ENCODE measurements at regions not wholly inside any gene's neighbourhood (a gene's known extent, or its start where the extent isn't known, plus 50 kb on each side); places are given as distances from the start of the nearest gene placed in this dataset.
"Not testable (repeated sequence)": the region's sequence is repeated elsewhere in the genome, so short reads cannot be mapped to it uniquely, and the experiment has no call there.

DNA sequence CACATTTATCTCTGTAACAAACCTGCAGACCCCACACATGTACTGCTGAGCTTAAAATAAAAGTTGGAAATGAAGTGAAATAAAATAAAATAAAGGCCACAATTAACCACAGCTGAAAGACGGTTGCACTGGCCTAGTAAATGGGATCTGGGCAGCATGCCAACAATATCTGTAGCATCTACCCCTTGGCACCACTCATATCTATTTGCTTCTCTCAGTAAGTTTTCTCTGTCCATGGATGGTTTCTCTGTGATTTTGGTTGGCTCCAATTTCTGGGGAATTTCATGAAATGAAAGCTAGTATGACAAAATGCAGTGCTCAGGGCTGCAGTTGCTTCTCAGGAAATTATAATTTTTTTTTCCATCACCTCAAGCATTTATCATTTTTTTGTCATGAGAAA lies 172.0 kb upstream of the IL15 start:
- no peak for DNase-seq

DNA sequence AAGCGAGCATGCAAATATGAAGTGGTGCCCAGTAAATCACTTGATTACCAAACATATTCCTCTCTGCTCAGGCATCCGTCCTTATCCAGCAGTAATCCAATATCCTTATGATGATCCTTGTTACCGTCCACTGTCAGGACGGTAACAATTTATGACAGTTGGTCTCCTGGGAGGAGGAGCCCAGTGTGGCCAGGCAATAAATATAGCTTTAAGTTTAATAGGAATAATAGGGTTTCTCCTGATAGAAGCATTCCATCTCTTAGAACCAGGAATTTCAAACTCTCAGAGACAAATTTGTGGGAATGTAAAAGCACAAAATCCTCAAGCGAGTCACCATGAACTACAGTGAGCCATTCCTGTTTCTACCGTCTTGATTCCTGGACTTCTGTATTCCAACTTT lies 171.2 kb upstream of the IL15 start:
- no peak for DNase-seq

DNA sequence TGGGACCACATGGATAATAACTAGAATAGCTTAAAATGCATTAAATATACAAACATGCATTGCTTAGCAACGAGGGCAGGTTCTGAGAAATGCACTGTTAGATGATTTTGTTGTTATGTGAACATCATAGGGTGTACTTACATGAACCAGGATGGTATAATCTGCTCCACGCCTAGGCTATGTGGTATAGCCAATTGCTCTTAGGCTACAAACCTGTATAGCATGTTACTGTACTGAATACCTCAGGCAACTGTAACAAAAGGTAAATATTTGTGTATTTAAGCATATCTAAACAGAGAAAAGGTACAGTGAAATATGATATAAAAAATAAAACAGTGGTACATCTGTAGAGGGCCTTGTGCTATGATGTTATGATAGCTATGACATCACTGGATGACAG lies 169.2 kb upstream of the IL15 start:
- DNase-seq = no peak

DNA sequence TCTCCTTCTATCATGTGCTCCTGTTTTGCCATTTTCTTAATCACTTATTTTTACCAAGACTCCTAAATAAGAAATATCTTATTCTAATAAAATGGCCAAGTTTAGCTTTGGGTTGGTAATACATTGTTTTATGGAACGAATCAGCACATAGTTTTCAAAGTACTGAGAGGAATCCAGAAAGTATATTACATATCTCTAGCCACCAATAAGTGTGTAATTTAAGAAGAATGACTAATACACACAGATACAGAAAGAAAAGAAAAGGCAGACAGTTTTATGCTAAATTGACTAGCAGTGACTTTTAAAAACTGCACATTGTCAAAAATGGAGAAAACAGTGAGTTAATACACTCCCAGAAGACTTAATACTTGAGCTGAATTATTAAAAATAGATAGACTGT lies 167.0 kb upstream of the IL15 start:
- no peak for DNase-seq

DNA sequence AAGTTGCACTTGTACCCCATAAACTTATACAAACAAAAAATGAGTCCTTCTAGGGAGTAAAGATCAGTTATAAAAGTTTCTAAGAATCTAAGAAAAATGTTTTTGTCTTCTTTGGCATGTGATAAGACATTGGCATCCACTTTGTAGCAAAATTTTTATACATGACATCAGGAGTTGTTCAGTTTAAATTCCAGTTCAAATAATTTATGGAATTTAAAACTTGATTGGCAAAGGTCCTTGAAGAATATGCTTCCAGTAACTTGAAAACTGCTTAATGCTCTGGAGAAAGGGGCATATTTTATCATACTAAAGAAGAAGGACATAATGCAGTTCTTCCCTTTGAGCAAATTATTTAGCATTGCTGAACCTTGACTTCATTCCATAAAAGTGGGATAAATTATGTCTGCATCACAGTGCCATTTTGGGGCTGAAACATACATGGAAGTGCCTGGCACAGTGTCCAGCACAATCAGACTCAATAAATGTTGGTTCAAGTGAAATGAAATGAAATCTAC lies 163.3 kb upstream of the IL15 start:
- no peak for DNase-seq

DNA sequence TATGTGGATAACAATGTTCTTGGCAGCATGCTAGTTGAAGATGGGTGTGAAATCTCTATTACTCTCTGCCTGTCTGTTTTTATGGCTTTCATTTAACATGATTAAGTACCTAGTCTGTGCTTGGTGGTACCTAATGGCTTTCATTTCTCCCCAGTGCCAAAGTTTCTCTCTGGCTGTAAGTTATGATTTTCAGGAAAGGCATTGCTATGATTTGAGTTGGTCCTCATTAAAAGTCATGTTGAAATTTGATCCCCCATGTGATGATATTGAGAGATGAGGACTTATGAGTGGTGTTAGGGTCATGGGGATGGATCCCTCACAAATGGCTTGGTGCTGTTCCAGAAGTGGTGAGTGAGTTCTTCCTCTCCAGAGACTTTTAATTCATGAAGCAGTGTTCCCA lies 162.4 kb upstream of the IL15 start:
- no peak for DNase-seq

DNA sequence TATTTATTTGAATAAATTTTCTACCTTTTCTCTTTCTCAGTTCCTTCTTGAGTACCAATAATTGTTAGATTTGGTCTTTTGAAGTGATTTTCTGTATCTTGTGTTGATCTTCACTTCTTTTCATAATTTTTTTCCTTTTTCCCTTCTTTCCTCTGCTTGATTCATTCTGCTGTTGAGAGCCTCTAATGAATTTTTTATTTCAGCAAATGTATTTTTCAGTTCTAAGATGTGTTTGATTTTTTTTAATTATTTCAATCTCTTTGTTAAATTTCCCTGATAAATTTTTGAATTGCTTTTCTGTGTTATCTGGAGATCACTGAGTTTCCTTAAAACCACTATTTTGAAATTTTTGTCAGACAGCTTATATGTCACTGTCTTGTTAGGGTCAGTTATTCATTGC lies 155.4 kb upstream of the IL15 start:
- DNase-seq = no peak

DNA sequence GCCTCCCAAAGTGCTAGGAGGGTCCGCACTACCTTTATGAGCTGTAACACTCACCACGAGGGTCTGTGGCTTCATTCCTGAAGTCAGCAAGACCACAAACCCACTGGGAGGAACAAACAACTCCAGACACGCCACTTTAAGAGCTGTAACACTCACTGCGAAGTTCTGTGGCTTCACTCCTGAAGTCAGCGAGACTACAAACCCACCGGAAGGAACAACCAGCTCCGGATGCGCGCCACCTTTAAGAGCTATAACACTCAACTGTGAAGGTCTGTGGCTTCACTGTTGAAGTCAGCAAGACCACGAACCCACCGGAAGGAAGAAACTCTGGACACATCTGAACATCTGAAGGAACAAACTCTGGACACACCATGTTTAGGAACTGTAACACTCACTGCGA lies 152.1 kb upstream of the IL15 start:
- not testable (repeated sequence) for DNase-seq

DNA sequence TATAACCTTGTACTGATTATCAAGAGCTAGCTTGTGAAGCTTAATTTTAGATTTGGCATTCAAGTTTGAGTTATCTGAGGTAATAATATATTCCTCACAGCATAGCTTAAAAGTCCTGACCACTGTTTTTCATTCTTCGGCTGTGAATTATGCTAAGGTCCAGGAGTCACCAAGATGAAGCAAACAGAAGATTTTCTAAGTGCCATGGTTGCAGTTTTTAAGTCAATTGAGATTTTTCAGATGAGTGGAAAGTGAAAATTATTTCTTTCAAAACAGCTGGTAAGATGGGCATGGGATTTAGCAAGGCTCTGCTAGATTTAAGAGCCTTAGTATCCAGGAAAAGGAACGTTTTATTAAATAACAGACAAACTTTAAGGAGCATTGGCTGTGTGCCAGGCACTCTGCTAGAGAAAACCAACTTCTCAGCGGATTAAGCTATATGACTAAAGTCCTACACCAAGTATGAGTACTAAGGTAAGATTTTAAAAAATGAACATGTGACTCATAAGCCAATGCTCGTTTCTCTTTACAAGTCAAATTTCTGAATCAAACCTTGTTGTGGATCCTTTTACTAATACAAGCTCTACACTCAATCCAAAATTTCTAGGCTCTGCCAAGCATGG lies 149.9 kb upstream of the IL15 start:
- DNase-seq = no peak

DNA sequence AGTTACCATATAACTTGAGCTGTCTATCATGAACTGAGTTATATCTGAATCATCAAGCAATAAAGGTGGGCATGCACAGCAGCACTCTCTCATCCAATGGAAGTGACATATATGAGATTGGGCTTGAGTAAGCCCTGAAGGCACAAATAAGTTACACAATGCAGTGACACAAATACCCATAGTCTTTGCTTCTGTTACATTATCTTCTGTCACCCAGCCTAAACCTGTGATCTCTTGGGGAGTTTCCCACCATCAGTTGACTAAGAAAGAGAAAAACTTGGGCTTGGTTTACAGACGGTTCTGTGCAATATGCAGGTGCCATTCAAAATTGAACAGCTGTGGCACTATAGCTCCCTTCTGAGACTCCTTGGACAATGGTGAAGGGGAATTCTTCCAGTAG lies 138.8 kb upstream of the IL15 start:
- DNase-seq = no peak

DNA sequence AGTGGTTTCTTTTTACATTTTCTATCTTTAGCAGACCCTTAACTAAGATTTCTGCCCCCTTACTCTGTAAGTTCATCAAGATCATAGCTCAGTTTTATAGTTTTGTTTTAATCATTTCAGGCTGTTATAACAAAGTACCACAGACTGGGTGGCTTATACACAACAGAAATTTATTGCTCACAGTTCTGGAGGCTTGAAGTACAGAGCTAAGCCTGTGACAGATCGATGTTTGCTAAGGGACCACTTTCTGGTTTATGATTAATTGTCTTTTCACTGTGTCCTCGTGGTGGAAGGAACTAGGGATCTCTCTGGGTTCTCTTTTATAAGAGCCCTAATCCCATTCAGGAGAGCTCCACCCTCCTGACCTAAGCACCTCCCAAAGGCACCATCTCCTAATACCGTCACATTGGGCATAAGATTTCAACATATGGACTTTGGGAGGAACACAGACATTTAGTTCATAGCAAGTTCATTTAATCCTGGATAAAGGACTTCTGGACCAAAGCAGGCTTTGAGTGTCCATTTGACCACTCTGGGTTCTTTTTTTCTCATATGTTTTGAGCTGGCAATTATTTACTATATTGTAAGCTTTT lies 137.0 kb upstream of the IL15 start:
- no peak for DNase-seq

DNA sequence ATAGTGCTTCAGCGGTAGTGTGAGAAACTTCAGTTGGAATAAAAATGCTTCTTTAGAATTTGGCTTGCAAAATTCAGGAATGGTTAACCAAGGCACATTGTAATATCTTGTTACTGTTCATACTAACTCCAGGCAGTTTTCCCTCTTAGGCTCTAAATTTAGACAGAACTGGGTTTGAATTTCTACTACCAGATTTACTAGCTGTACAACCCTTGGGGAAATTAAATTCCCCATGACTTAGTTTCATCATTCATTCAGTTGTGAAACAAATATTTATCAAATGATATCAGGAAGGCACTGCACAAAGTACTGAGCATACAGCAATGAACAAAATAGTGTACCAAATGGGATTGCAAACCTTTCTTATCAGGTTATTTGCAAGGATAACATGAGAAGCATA lies 135.0 kb upstream of the IL15 start:
- no peak for DNase-seq

DNA sequence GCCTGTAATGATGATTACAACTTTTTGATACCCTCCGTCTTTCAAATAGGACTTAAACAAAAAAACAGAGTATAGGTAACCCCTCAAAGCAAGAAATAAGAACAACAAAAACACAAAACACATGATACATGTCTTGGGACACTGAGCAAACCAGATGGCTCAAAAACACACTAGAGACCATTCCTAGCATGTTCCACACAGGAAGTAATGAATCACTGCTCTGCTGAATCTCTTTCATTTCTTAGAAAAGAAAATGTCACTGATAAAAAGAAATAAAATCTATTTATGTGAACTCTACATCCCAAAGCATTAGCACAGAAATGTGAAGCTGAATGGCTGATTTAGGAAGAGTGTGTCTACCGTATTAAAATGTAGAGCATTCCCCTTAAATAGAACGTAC lies 134.5 kb upstream of the IL15 start:
- no peak for DNase-seq

DNA sequence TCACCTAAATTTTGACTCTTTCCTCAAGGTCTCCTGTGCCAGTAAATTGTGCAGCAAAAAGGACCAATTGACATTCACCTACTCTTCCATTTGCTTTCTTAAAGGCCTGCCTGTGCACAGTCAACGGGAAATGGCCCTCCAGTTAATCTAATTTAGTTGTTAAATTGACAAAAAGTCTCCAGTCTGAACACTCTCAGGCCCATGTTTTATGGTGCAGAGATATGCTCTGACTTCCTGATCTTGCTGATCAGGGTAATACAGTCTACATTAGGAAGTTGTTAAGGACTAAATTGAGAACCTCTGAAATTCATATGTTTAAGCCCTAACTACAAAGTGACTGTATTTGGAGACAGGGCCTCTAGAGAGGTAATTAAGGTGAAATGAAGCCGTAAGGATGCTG lies 133.6 kb upstream of the IL15 start:
- no peak for DNase-seq

DNA sequence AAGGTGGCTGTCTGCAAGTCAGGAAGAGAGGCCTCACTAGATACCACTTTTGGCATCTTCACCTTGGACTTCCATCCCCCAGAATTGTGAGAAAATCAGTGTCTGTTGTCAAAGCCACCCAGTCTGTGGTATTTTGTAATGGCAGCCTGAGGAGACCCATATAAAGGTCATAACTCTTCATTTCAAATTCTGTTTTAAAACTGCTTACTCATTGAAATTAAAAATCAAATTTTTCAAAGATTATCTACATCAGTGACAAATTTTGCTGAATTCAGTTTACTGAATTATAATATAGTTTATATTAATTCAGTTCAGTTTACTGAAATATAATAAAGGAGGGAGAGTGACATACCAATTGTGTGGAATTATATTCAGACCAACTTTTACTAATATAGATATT lies 133.1 kb upstream of the IL15 start:
- DNase-seq = no peak

DNA sequence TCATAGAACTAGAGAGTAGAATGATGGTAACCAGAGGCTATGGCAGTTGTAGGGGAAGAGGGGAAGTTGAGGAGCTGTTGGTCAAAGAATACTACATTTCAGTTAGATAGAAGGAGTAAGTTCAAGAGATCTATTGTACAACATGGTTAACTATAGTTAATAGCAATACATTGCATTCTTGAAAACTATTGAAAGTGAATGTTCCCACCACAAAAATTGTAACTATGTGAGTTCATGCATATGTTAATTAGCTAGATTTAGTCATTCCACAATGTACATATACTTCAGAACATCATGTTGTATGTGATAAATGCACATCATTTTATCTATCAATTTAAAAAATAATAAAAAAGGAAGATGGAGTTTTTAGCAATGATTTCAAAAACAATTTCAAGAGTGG lies 125.3 kb upstream of the IL15 start:
- no peak for DNase-seq

DNA sequence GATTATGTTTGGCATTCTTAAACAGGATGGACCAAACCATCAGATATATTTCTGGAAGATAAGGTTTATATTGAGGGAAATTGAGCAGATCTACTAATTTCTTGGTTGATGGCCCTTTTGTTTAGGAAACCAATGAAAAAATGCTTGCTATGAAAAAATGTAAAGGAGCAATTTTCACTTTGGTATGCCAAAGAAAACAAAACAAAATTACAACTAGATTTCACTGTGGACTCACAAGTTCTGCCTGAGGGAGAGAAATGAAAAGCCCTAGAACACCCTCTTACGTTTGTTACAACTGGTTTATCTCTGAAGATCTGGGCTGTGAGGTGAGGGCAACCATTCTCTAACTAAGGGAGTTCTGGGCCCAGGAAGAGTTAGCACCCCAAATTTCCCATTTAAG lies 122.5 kb upstream of the IL15 start:
- DNase-seq = no peak

DNA sequence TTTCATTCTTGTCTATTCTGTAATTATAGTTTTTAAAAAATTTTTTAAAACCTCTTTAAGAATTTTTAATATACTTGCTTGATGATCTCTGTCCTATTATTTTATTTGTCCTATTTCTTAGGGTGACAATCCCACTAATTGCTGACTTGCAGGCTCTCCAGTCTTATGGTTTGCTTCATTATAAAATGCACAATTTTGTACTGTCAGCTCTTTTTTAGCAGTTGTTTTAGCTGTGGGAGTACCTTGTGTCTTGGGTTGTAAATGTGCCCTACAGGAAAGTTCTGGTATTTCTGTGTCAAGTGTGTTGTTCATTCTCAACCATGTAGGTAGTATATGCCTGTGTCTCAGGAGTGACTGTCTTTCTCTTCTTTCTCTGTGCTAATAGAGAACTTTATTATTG lies 118.2 kb upstream of the IL15 start:
- no peak for DNase-seq

DNA sequence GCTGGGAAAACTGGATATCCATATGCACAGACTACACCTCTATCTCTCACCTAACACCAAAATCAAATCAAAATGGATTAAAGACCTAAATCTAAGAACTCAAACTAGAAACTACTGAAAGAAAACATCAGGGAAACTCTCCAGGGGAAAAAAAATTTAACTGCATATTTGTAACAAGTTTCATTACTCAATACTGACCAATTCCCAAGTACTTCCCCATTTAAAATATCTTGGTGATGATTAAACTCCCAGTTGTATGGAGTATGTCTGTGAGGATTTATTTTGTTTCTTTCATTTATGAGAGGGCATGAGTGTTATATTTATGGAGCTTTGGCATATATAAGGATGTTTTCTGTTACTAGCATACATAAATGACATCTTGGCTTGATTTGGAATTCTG lies 112.3 kb upstream of the IL15 start:
- no peak for DNase-seq

DNA sequence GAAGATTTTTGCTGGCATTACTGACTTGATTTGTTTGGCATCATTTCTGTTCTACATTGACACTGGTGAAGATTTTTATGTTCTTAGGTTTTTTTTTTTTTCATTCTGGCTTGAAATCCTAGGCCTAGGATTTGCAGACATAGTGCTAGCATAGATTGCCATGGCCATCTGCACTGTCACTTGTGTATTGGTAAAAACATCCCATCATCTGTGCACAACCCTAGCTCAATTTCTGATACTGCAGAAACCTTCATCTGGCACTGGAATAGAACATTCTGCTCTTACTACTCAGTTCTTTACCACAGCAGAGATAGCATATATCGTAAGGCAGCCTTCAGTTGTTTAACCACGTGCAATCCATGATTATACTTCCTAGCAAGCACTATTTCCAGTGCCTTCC lies 111.5 kb upstream of the IL15 start:
- DNase-seq = no peak

DNA sequence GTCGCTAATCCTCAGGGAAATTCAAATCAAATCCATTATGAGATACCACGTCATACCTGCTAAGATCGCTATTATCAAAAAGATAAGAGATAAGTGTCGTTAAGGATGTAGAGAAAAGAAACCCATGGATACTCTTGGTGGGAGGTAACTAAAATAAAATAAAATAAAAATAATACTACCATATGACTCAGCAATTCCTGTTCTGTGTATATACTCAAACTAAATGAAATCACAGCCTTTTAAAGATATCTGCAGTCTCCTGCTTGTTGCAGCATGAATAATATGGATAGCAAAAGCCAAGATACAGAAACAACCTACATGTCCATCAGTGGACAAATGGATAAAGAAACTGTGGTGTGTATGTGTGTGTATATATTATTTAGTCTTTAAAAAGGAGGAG lies 105.8 kb upstream of the IL15 start:
- no peak for DNase-seq

DNA sequence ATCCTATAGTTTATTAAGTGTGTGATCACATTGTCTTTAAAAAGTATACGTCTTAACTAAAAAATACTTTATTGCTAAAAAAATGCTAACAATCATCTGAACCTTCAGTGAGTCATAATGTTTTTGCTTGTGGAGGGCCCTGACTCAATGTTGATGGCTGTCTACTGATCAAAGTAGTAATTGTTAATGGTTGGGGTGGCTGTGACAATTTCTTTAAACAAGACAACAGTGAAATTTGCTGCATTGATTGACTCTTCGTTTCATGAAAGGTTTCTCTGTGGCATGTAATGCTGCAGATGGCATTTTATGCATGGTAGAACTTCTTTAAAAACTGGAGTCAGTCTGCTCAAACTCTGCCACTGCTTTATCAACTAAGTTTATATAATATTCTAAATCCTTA lies 101.4 kb upstream of the IL15 start:
- DNase-seq = no peak

DNA sequence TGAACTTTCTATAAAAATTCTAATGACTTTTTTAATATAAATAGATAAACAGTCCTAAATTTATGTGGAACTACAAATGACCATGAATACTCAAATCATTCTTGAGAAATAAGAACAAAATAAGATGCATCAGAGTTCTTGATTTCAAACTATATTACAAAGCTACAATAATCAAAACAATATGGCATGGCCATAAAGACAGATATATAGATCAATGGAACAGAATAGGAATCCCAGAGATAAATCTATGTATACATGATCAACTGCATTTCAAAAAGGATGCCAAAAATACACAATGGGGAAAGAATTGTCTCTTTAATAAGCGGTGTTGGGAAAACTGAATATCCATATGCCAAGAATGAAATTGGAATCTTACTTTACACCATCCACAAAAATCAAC lies 98.4 kb upstream of the IL15 start:
- DNase-seq = no peak

DNA sequence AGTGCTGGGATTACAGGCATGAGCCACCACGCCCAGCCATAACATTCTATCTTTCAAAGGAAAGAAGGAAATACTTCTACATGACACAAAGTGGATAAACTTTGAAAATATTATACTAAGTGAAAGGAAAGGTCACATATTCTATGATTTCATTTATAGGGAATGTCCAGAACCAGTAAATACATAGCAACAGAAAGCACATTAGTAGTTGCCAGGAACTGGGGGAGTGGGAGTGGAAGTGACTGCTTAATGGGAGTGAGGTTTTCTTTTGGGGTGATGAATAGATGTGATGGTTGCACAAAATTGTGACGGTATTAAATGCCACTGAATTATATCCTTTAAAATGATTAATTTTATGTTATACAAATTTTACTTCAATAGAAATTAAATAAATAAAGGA lies 95.7 kb upstream of the IL15 start:
- DNase-seq = no peak

DNA sequence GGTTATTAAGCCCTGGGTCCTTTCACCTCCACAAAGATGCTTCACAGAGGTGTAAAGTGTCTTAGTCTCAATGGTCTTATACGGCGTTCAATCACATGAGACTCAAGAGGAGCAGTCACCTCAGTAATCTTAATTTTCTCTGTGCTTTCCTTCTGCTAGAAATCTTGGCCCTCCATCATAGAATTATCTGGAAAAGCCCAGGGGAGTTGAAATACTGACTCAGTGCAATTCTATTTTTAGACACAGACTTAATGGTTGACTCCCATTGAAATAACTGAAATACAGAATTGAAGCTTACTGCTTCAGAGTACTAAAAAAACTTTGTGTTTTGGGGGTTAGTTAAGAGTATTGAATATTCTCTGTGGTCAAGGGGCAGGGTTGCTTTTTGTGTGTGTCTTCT lies 94.5 kb upstream of the IL15 start:
- no peak for DNase-seq

Data from activated CD8-positive, alpha-beta memory T cell treated with anti-CD3 and anti-CD28 coated beads, Interleukin-2, amount 50 U/mL, for 48 hours (primary cell).